ENCODE measurements at regions not wholly inside any gene's neighbourhood (a gene's known extent, or its start where the extent isn't known, plus 50 kb on each side); places are given as distances from the start of the nearest gene placed in this dataset.

DNA sequence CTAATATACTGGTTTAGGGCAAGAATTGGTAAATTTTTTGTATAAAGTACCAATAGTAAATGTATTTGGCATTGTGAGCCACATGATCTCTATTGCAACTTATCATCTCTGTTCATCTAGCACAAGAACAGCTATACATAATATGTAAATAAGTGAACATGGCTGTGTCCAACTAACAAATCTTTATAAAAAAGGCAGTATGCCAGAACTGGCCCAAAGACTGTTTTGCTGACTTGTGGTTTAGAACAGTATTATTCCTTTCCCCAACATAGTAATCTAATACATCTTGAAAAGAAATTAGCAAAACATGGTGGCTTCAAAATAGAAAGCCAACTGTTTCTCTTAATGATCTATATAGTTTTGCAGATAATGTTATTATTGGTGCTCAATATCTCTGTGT lies 441.4 kb upstream of the CELF4 start:
- peaks cover 17% of the 10 kb centered on the region for H3K4me1 Mint-ChIP-seq
- no peak for DNase-seq
- TF ChIP-seq, protein P1, sequence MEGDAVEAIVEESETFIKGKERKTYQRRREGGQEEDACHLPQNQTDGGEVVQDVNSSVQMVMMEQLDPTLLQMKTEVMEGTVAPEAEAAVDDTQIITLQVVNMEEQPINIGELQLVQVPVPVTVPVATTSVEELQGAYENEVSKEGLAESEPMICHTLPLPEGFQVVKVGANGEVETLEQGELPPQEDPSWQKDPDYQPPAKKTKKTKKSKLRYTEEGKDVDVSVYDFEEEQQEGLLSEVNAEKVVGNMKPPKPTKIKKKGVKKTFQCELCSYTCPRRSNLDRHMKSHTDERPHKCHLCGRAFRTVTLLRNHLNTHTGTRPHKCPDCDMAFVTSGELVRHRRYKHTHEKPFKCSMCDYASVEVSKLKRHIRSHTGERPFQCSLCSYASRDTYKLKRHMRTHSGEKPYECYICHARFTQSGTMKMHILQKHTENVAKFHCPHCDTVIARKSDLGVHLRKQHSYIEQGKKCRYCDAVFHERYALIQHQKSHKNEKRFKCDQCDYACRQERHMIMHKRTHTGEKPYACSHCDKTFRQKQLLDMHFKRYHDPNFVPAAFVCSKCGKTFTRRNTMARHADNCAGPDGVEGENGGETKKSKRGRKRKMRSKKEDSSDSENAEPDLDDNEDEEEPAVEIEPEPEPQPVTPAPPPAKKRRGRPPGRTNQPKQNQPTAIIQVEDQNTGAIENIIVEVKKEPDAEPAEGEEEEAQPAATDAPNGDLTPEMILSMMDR (conservative IDR thresholded peaks at IDR 0.05): no peak
- peaks cover 6% of the 10 kb centered on the region for H3K4me1 ChIP-seq (ENCODE audit: control insufficient read depth, insufficient read depth, low read length)
- no peaks in the 10 kb centered on the region for H3K36me3 ChIP-seq (ENCODE audit: control insufficient read depth, insufficient read depth, low read length)
- H3K27me3 ChIP-seq (ENCODE audit: control insufficient read depth, insufficient read depth, low read length, poor library complexity, severe bottlenecking): no peaks in the 10 kb centered on the region
- H3K4me3 ChIP-seq (ENCODE audit: low read length): no peak overlapping the region
- H3K36me3 Mint-ChIP-seq (ENCODE audit: low read depth): no peaks in the 10 kb centered on the region
- no peaks in the 10 kb centered on the region for H3K27me3 Mint-ChIP-seq (ENCODE audit: insufficient read depth)
- H3K9me3 Mint-ChIP-seq: peaks cover 1% of the 10 kb centered on the region
- H3K9ac ChIP-seq (ENCODE audit: extremely low read depth, low read length, poor library complexity, severe bottlenecking): no peak overlapping the region
- no peak overlapping the region for H3K4me3 Mint-ChIP-seq
- H3K27ac Mint-ChIP-seq: no peak overlapping the region
- no peaks in the 10 kb centered on the region for H3K9me3 ChIP-seq (ENCODE audit: control insufficient read depth, low read length)
- H3K27ac ChIP-seq (ENCODE audit: low read depth, low read length): no peak overlapping the region

DNA sequence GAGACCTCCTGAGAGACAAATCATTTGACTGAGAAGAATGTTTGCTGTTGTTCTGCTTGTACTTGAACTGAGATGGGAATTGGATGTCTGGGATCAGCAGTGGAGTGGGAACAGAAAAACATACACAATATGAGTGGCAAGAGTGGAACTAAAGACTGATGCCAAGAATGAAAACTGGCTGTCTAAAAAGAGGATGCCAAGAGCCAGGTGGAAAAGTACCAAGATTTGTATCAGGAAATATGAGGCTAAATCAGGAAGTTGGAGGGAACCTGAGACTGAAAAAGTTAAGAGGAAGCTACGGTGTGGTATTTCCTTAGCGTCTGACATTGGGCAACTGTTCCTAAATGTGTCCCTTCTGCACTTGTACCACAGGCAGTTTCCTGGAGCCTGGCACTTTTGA lies 440.9 kb upstream of the CELF4 start:
- peaks cover 6% of the 10 kb centered on the region for H3K4me1 ChIP-seq (ENCODE audit: control insufficient read depth, insufficient read depth, low read length)
- DNase-seq: no peak
- TF ChIP-seq, protein P1 (conservative IDR thresholded peaks at IDR 0.05): no peak
- no peak overlapping the region for H3K4me3 Mint-ChIP-seq
- H3K4me3 ChIP-seq (ENCODE audit: low read length): no peak overlapping the region
- no peak overlapping the region for H3K27ac ChIP-seq (ENCODE audit: low read depth, low read length)
- no peaks in the 10 kb centered on the region for H3K27me3 ChIP-seq (ENCODE audit: control insufficient read depth, insufficient read depth, low read length, poor library complexity, severe bottlenecking)
- H3K36me3 ChIP-seq (ENCODE audit: control insufficient read depth, insufficient read depth, low read length): no peaks in the 10 kb centered on the region
- no peaks in the 10 kb centered on the region for H3K27me3 Mint-ChIP-seq (ENCODE audit: insufficient read depth)
- no peaks in the 10 kb centered on the region for H3K9me3 ChIP-seq (ENCODE audit: control insufficient read depth, low read length)
- peaks cover 16% of the 10 kb centered on the region for H3K4me1 Mint-ChIP-seq
- no peaks in the 10 kb centered on the region for H3K36me3 Mint-ChIP-seq (ENCODE audit: low read depth)
- 90 to 97% methylated on average over 2 of the region's 2 CpGs for WGBS, 2 experiments (ENCODE audit: insufficient coverage in 1 of 2, insufficient read length in 1 of 2)
- H3K27ac Mint-ChIP-seq: no peak overlapping the region
- no peak overlapping the region for H3K9ac ChIP-seq (ENCODE audit: extremely low read depth, low read length, poor library complexity, severe bottlenecking)
- H3K9me3 Mint-ChIP-seq: peaks cover 1% of the 10 kb centered on the region

DNA sequence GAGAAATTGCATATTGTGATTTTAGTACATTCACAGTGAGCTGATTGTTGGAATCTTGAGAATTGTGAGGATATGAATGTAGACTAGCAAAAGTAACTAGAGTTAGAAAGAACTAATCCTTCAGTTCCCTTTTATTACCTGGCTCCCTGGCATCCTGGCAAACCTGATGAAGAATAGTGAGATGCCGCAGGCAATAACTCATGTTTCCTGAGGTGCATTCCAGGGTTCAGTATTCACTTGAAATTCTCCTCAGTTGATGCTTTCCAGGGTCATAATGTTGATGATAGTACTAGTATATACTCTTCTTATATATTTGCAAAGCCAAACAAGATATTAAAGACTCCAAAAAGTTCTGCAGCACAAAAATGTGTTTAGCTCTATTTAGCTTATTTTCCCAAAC lies 432.1 kb upstream of the CELF4 start:
- Mint-ChIP-seq H3K27me3 (ENCODE audit: insufficient read depth) (no peaks in the 10 kb centered on the region), H3K4me1 (no peaks in the 10 kb centered on the region), H3K36me3 (ENCODE audit: low read depth) (no peaks in the 10 kb centered on the region), H3K27ac (no peak overlapping the region), H3K9me3 (no peaks in the 10 kb centered on the region), H3K4me3 (no peak overlapping the region)
- Histone ChIP-seq H3K27ac (ENCODE audit: low read depth, low read length) (no peak overlapping the region), H3K36me3 (ENCODE audit: control insufficient read depth, insufficient read depth, low read length) (no peaks in the 10 kb centered on the region), H3K4me1 (ENCODE audit: control insufficient read depth, insufficient read depth, low read length) (no peaks in the 10 kb centered on the region), H3K27me3 (ENCODE audit: control insufficient read depth, insufficient read depth, low read length, poor library complexity, severe bottlenecking) (no peaks in the 10 kb centered on the region), H3K9ac (ENCODE audit: extremely low read depth, low read length, poor library complexity, severe bottlenecking) (no peak overlapping the region), H3K9me3 (ENCODE audit: control insufficient read depth, low read length) (no peaks in the 10 kb centered on the region), H3K4me3 (ENCODE audit: low read length) (no peak overlapping the region)
- DNase-seq: no peak
- TF ChIP-seq, protein P1 (conservative IDR thresholded peaks at IDR 0.05): no peak
- 83% methylated on average over 1 of the region's 1 CpG; no CpG with 5 or more reads in 1 of the 2 experiments for WGBS, 2 experiments (ENCODE audit: insufficient coverage in 1 of 2, insufficient read length in 1 of 2)

Data from endodermal cell (in vitro differentiated cells).